ENCODE measurements at regions not wholly inside any gene's neighbourhood (a gene's known extent, or its start where the extent isn't known, plus 50 kb on each side); places are given as distances from the start of the nearest gene placed in this dataset.

DNA sequence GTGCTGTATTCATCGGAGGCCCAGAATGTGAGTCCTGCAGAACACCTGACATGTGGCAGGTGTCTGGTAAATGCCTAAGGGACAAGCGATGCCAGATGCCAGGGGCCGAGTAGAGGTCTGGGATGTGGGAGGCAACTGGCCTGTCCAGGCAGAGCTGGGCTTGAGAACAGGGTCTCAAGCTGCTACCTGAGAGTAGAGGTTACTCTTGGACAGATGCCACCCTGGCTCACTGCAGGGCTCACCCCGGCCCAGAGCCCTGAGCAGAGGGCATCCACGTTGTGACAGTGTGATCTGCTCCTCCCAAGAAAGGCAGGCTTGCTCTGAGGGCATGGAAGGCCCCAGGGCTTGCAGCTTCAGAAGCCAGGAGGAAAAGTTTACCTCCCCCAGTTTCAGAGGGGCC lies 692.0 kb upstream of the ID2 start:
- Histone ChIP-seq H4K8ac (ENCODE audit: low read depth, low read length) (no peak overlapping the region), H2BK120ac (ENCODE audit: insufficient read depth, low read length, poor library complexity) (no peak overlapping the region), H4K91ac (ENCODE audit: low read depth, low read length) (no peak overlapping the region), H3K4me3 (ENCODE audit: low read depth, low read length) (no peak overlapping the region), H2AFZ (ENCODE audit: insufficient read depth, low read length, poor library complexity) (no peak overlapping the region), H3K9ac (ENCODE audit: low read length) (no peak overlapping the region), H2AK5ac (ENCODE audit: low read length) (no peak overlapping the region), H3K23ac (ENCODE audit: low read length) (no peak overlapping the region), H3K36me3 (ENCODE audit: control insufficient read depth in 1 of 2, insufficient read depth in 2 of 2, low read length in 2 of 2) (no peaks in the 10 kb centered on the region), H3K4ac (ENCODE audit: low read depth, low read length) (no peak overlapping the region), H4K12ac (ENCODE audit: low read depth, low read length) (no peak overlapping the region), H3K79me2 (ENCODE audit: control insufficient read depth, insufficient read depth, low read length, poor library complexity) (no peaks in the 10 kb centered on the region), H2BK5ac (ENCODE audit: low read depth, low read length, poor library complexity) (no peak overlapping the region), H2BK12ac (ENCODE audit: low read length) (no peak overlapping the region), H3K79me1 (ENCODE audit: low read length) (no peaks in the 10 kb centered on the region), H3K4me1 (ENCODE audit: control insufficient read depth in 1 of 2, insufficient read depth in 2 of 2, low read length in 2 of 2) (no peaks in the 10 kb centered on the region), H3K4me2 (ENCODE audit: low read length) (no peak overlapping the region), H3K9me3 (ENCODE audit: insufficient read depth, low read depth, low read length) (no peaks in the 10 kb centered on the region), H3K27me3 (ENCODE audit: insufficient read depth, low read length) (no peaks in the 10 kb centered on the region), H3K18ac (ENCODE audit: low read length) (no peak overlapping the region), H3K14ac (ENCODE audit: low read length) (no peak overlapping the region), H3K27ac (ENCODE audit: low read depth, low read length) (no peak overlapping the region)
- DNase-seq: no peak
- no CpG with 5 or more reads among the region's 5 CpGs for WGBS (ENCODE audit: extremely low coverage, insufficient coverage, insufficient read length)

DNA sequence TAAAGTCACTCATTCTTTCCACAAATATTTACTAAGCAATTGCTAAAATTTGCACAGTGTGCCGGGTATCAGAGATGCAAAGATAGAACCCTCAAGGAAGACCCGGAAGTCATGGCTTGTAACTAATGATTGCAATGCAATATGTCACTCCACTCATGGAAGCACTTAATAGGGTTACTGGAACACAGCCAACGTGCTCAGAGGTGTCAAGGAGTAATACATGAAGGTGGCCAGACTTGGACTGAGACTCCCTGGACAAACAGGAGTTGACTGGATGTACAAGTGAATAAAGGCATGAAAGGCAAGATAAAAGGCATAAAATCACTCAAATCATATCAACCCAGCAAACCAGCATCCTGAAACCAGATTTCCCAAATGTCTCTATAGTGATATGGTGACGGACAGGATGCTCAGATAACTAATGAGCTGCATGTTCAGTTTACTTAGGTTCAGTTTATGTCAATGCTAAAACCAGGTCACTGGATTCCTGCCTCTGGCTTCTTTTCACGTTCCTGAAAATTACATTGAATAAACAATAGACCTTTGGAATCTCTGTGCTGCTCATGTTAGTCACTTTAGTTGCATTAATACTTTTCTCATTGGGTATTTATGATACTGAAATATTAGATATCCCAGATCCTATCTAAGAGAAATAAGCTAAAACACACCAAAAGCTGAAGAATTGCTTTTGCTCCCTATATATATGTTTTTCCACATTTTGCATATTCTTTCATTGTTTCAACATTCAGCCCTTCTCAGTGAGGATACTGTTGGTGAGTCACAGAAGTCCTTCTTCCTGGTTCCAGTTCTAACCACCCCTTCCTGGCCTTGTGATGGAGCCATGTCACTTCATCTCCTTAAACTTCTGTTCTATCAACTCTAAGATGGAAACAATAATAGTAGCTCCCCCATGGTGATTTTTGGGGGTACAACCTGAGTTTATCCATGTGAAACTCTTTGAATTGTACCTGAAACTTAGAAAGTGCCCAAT lies 688.9 kb upstream of the ID2 start:
- Histone ChIP-seq H3K79me2 (ENCODE audit: control insufficient read depth, insufficient read depth, low read length, poor library complexity) (no peaks in the 10 kb centered on the region), H4K12ac (ENCODE audit: low read depth, low read length) (no peak overlapping the region), H3K4me2 (ENCODE audit: low read length) (no peak overlapping the region), H3K23ac (ENCODE audit: low read length) (no peak overlapping the region), H3K18ac (ENCODE audit: low read length) (no peak overlapping the region), H2BK5ac (ENCODE audit: low read depth, low read length, poor library complexity) (no peak overlapping the region), H4K8ac (ENCODE audit: low read depth, low read length) (no peak overlapping the region), H3K9ac (ENCODE audit: low read length) (no peak overlapping the region), H3K9me3 (ENCODE audit: insufficient read depth, low read depth, low read length) (no peaks in the 10 kb centered on the region), H4K91ac (ENCODE audit: low read depth, low read length) (no peak overlapping the region), H3K4me3 (ENCODE audit: low read depth, low read length) (no peak overlapping the region), H2AK5ac (ENCODE audit: low read length) (no peak overlapping the region), H2BK12ac (ENCODE audit: low read length) (no peak overlapping the region), H3K27me3 (ENCODE audit: insufficient read depth, low read length) (no peaks in the 10 kb centered on the region), H2BK120ac (ENCODE audit: insufficient read depth, low read length, poor library complexity) (no peak overlapping the region), H3K4me1 (ENCODE audit: control insufficient read depth in 1 of 2, insufficient read depth in 2 of 2, low read length in 2 of 2) (no peaks in the 10 kb centered on the region), H3K79me1 (ENCODE audit: low read length) (no peaks in the 10 kb centered on the region), H3K14ac (ENCODE audit: low read length) (no peak overlapping the region), H3K27ac (ENCODE audit: low read depth, low read length) (no peak overlapping the region), H3K4ac (ENCODE audit: low read depth, low read length) (no peak overlapping the region), H2AFZ (ENCODE audit: insufficient read depth, low read length, poor library complexity) (no peak overlapping the region), H3K36me3 (ENCODE audit: control insufficient read depth in 1 of 2, insufficient read depth in 2 of 2, low read length in 2 of 2) (no peaks in the 10 kb centered on the region)
- WGBS (ENCODE audit: extremely low coverage, insufficient coverage, insufficient read length): no CpG with 5 or more reads among the region's 5 CpGs
- DNase-seq: no peak

DNA sequence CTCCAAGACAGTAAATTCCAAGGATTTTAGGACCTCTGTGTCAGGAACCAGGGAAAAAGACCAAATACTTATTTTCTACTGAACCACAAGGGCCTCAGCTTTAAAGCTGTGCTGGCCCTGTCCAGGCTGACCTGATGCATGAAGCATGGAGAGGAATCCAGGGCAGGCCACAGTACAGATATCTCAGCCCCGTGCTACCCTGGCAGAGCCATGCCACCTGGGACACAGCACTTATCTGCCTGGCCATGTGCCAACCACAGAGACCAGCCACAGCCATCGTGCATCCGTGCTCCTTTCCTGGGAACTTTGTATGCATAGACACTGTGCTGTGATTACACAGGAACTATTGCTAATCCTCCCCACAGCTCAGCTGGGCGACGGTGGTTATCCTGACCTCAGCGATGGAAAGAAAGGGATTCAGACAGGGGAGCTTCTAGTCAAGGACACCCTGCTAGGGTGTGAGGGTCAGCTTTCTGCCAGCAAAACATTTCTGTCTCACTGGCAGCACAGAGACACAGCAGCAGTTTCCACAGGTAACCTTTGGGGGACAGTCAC lies 687.4 kb upstream of the ID2 start:
- Histone ChIP-seq H3K4me1 (ENCODE audit: control insufficient read depth in 1 of 2, insufficient read depth in 2 of 2, low read length in 2 of 2) (no peaks in the 10 kb centered on the region), H2AFZ (ENCODE audit: insufficient read depth, low read length, poor library complexity) (no peak overlapping the region), H3K4me3 (ENCODE audit: low read depth, low read length) (no peak overlapping the region), H3K36me3 (ENCODE audit: control insufficient read depth in 1 of 2, insufficient read depth in 2 of 2, low read length in 2 of 2) (no peaks in the 10 kb centered on the region), H3K14ac (ENCODE audit: low read length) (no peak overlapping the region), H3K79me1 (ENCODE audit: low read length) (no peaks in the 10 kb centered on the region), H3K9me3 (ENCODE audit: insufficient read depth, low read depth, low read length) (no peaks in the 10 kb centered on the region), H3K27me3 (ENCODE audit: insufficient read depth, low read length) (no peaks in the 10 kb centered on the region), H2BK120ac (ENCODE audit: insufficient read depth, low read length, poor library complexity) (no peak overlapping the region), H2AK5ac (ENCODE audit: low read length) (no peak overlapping the region), H2BK5ac (ENCODE audit: low read depth, low read length, poor library complexity) (no peak overlapping the region), H4K8ac (ENCODE audit: low read depth, low read length) (no peak overlapping the region), H3K27ac (ENCODE audit: low read depth, low read length) (no peak overlapping the region), H2BK12ac (ENCODE audit: low read length) (no peak overlapping the region), H4K91ac (ENCODE audit: low read depth, low read length) (no peak overlapping the region), H3K4ac (ENCODE audit: low read depth, low read length) (no peak overlapping the region), H4K12ac (ENCODE audit: low read depth, low read length) (no peak overlapping the region), H3K23ac (ENCODE audit: low read length) (no peak overlapping the region), H3K4me2 (ENCODE audit: low read length) (no peak overlapping the region), H3K9ac (ENCODE audit: low read length) (no peak overlapping the region), H3K18ac (ENCODE audit: low read length) (no peak overlapping the region), H3K79me2 (ENCODE audit: control insufficient read depth, insufficient read depth, low read length, poor library complexity) (no peaks in the 10 kb centered on the region)
- DNase-seq: no peak
- no CpG with 5 or more reads among the region's 6 CpGs for WGBS (ENCODE audit: extremely low coverage, insufficient coverage, insufficient read length)

- H3K36me3 ChIP-seq (ENCODE audit: control insufficient read depth in 1 of 2, insufficient read depth in 2 of 2, low read length in 2 of 2): no peaks in the 10 kb centered on the region
- H2BK5ac ChIP-seq (ENCODE audit: low read depth, low read length, poor library complexity): no peak overlapping the region
- no peak overlapping the region for H2AK5ac ChIP-seq (ENCODE audit: low read length)
- no peak overlapping the region for H3K23ac ChIP-seq (ENCODE audit: low read length)
- H4K8ac ChIP-seq (ENCODE audit: low read depth, low read length): no peak overlapping the region
- no peaks in the 10 kb centered on the region for H3K27me3 ChIP-seq (ENCODE audit: insufficient read depth, low read length)
- H4K12ac ChIP-seq (ENCODE audit: low read depth, low read length): no peak overlapping the region
- no peak overlapping the region for H3K18ac ChIP-seq (ENCODE audit: low read length)
- WGBS (ENCODE audit: extremely low coverage, insufficient coverage, insufficient read length): no CpG with 5 or more reads among the region's 2 CpGs
- no peak overlapping the region for H3K27ac ChIP-seq (ENCODE audit: low read depth, low read length)
- no peaks in the 10 kb centered on the region for H3K4me1 ChIP-seq (ENCODE audit: control insufficient read depth in 1 of 2, insufficient read depth in 2 of 2, low read length in 2 of 2)
- no peak overlapping the region for H3K9ac ChIP-seq (ENCODE audit: low read length)
- no peak overlapping the region for H2BK120ac ChIP-seq (ENCODE audit: insufficient read depth, low read length, poor library complexity)
- H3K4ac ChIP-seq (ENCODE audit: low read depth, low read length): no peak overlapping the region
- H4K91ac ChIP-seq (ENCODE audit: low read depth, low read length): no peak overlapping the region
- H3K79me2 ChIP-seq (ENCODE audit: control insufficient read depth, insufficient read depth, low read length, poor library complexity): no peaks in the 10 kb centered on the region
- DNase-seq: no peak
- no peak overlapping the region for H3K14ac ChIP-seq (ENCODE audit: low read length)
- no peak overlapping the region for H3K4me3 ChIP-seq (ENCODE audit: low read depth, low read length)
- no peaks in the 10 kb centered on the region for H3K9me3 ChIP-seq (ENCODE audit: insufficient read depth, low read depth, low read length)
- no peaks in the 10 kb centered on the region for H3K79me1 ChIP-seq (ENCODE audit: low read length)
- H2BK12ac ChIP-seq (ENCODE audit: low read length): no peak overlapping the region
- H3K4me2 ChIP-seq (ENCODE audit: low read length): no peak overlapping the region
- H2AFZ ChIP-seq (ENCODE audit: insufficient read depth, low read length, poor library complexity): no peak overlapping the region
Observed at GRCh38 chr2:7997279-7997678, 684.6 kb upstream of the ID2 start.

All from trophoblast cell (in vitro differentiated cells and primary cell).